H9 (cell line): ENCODE measurements at regions not wholly inside any gene's neighbourhood (a gene's known extent, or its start where the extent isn't known, plus 50 kb on each side); places are given as distances from the start of the nearest gene placed in this dataset.

Experiments
- DNase-seq: peaks from one replicate; pipeline ENCODE4 v3.0.0-alpha.2; 2017
- H2AFZ ChIP-seq: one replicate; pipeline ENCODE4 v1.6.1; 2013; ENCODE audit warnings: mild to moderate bottlenecking, low read length, control low read depth, moderate library complexity
- H2AK5ac ChIP-seq: 2 replicates; pipeline ENCODE4 v1.6.1; 2013; ENCODE audit warnings: low read length, control low read depth, mixed read lengths; ENCODE audit not compliant: insufficient read length
- H2BK120ac ChIP-seq: one replicate; pipeline ENCODE4 v1.6.1; 2013; ENCODE audit warnings: low read depth, mild to moderate bottlenecking, low read length, control low read depth, inconsistent platforms; ENCODE audit not compliant: poor library complexity, severe bottlenecking
- H2BK12ac ChIP-seq: 2 replicates; pipeline ENCODE4 v1.6.1; 2013; ENCODE audit warnings: low read length, control low read depth, mixed read lengths, low read depth; ENCODE audit not compliant: insufficient read length
- H2BK15ac ChIP-seq: 2 replicates; pipeline ENCODE4 v1.6.1; 2013; ENCODE audit warnings: low read depth, low read length, control low read depth
- H2BK20ac ChIP-seq: one replicate; pipeline ENCODE4 v1.6.1; 2013; ENCODE audit warnings: low read depth, mild to moderate bottlenecking, low read length, control low read depth, inconsistent platforms; ENCODE audit not compliant: poor library complexity, severe bottlenecking
- H2BK5ac ChIP-seq: 2 replicates; pipeline ENCODE4 v1.6.1; 2013; ENCODE audit warnings: low read length, control low read depth, mixed read lengths; ENCODE audit not compliant: insufficient read length
- H3K14ac ChIP-seq: 2 replicates; pipeline ENCODE4 v1.6.1; 2013; ENCODE audit warnings: low read length, control low read depth; ENCODE audit not compliant: insufficient read depth
- H3K18ac ChIP-seq: 2 replicates; pipeline ENCODE4 v1.6.1; 2013; ENCODE audit warnings: low read depth, mild to moderate bottlenecking, mixed read lengths, low read length, control low read depth; ENCODE audit not compliant: insufficient read length
- H3K23ac ChIP-seq: 2 replicates; pipeline ENCODE4 v1.6.1; 2013; ENCODE audit warnings: low read length, control low read depth, mixed read lengths, low read depth; ENCODE audit not compliant: insufficient read length
- H3K23me2 ChIP-seq: 2 replicates; pipeline ENCODE4 v1.6.1; 2013; ENCODE audit warnings: low read depth, mild to moderate bottlenecking, mixed read lengths, low read length, control low read depth; ENCODE audit not compliant: insufficient read length, poor library complexity, severe bottlenecking
- H3K27ac ChIP-seq: 2 replicates; pipeline ENCODE4 v1.5.1; 2013; ENCODE audit warnings: low read length, control low read depth, mixed read lengths, low read depth; ENCODE audit not compliant: insufficient read length
- H3K27me3 ChIP-seq: 2 replicates; pipeline ENCODE4 v1.6.1; 2013; ENCODE audit warnings: low read length, control low read depth, inconsistent platforms; ENCODE audit not compliant: insufficient read depth
- H3K4ac ChIP-seq: 2 replicates; pipeline ENCODE4 v1.6.1; 2013; ENCODE audit warnings: low read depth, mild to moderate bottlenecking, control low read depth, inconsistent platforms, low read length, moderate library complexity
- H3K4me1 ChIP-seq: 2 replicates; pipeline ENCODE4 v1.6.1; 2013; ENCODE audit warnings: low read length, control low read depth, inconsistent platforms; ENCODE audit not compliant: insufficient read depth
- H3K4me2 ChIP-seq: 2 replicates; pipeline ENCODE4 v1.6.1; 2013; ENCODE audit warnings: low read length, control low read depth, mixed read lengths; ENCODE audit not compliant: insufficient read length, insufficient read depth
- H3K56ac ChIP-seq: 2 replicates; pipeline ENCODE4 v1.6.1; 2013; ENCODE audit warnings: low read depth, mild to moderate bottlenecking, mixed read lengths, low read length, control low read depth; ENCODE audit not compliant: insufficient read length
- H3K79me1 ChIP-seq: 2 replicates; pipeline ENCODE4 v1.6.1; 2013; ENCODE audit warnings: low read depth, mild to moderate bottlenecking, moderate library complexity, low read length, control low read depth, inconsistent platforms; ENCODE audit not compliant: insufficient read depth, poor library complexity, severe bottlenecking
- H3K79me2 ChIP-seq: 2 replicates; pipeline ENCODE4 v1.6.1; 2013; ENCODE audit warnings: low read length, control low read depth, inconsistent platforms; ENCODE audit not compliant: insufficient read depth
- H3K9ac ChIP-seq: 2 replicates; pipeline ENCODE4 v1.6.1; 2013; ENCODE audit warnings: low read length, control low read depth, mixed read lengths; ENCODE audit not compliant: insufficient read length; ENCODE audit errors: extremely low read depth
- H3K9me3 ChIP-seq: one replicate; pipeline ENCODE4 v1.6.1; 2013; ENCODE audit warnings: low read depth, low read length, inconsistent platforms; ENCODE audit not compliant: control insufficient read depth
- H3T11ph ChIP-seq: one replicate; pipeline ENCODE4 v1.6.1; 2013; ENCODE audit warnings: mild to moderate bottlenecking, low read length, control low read depth, inconsistent platforms
- H4K20me1 ChIP-seq: one replicate; pipeline ENCODE4 v1.6.1; 2013; ENCODE audit not compliant: control insufficient read depth, insufficient read length, insufficient read depth
- H4K5ac ChIP-seq: 2 replicates; pipeline ENCODE4 v1.6.1; 2013; ENCODE audit warnings: low read depth, mild to moderate bottlenecking, mixed read lengths, low read length, control low read depth; ENCODE audit not compliant: insufficient read length
- H4K8ac ChIP-seq: replicated peaks from 2 replicates; pipeline ENCODE4 v1.6.1; 2013; ENCODE audit warnings: low read length, control low read depth, mixed read lengths, low read depth; ENCODE audit not compliant: insufficient read length
- H4K91ac ChIP-seq: 2 replicates; pipeline ENCODE4 v1.6.1; 2013; ENCODE audit warnings: low read depth, mild to moderate bottlenecking, moderate library complexity, mixed read lengths, low read length, control low read depth; ENCODE audit not compliant: insufficient read length
- H3K27ac Mint-ChIP-seq, 3 experiments: 2 replicates in 2 of 3; 3 replicates in 1 of 3; pipeline ENCODE4 v1.8.0; 2020 to 2021; ENCODE audit warnings: mixed read lengths in 3 of 3, mild to moderate bottlenecking in 1 of 3, moderate library complexity in 1 of 3
- H3K27me3 Mint-ChIP-seq: 2 replicates; pipeline ENCODE4 v1.8.0; 2021; ENCODE audit warnings: low read depth, mild to moderate bottlenecking, moderate library complexity, mixed read lengths
- H3K36me3 Mint-ChIP-seq, 3 experiments: 2 replicates in 2 of 3; 3 replicates in 1 of 3; pipeline ENCODE4 v1.8.0; 2020 to 2021; ENCODE audit warnings: low read depth in 3 of 3, mixed read lengths in 3 of 3; ENCODE audit not compliant: insufficient read depth in 1 of 3
- H3K4me1 Mint-ChIP-seq, 2 experiments: 2 replicates each; pipeline ENCODE4 v1.8.0; 2020; ENCODE audit warnings: mixed read lengths in 2 of 2
- H3K4me3 Mint-ChIP-seq, 2 experiments: 2 replicates in 1 of 2; 3 replicates in 1 of 2; pipeline ENCODE4 v1.8.0; 2020 to 2021; ENCODE audit warnings: mild to moderate bottlenecking in 2 of 2, mixed read lengths in 2 of 2, moderate library complexity in 1 of 2
- H3K9me3 Mint-ChIP-seq, 2 experiments: 2 replicates in 1 of 2; 3 replicates in 1 of 2; pipeline ENCODE4 v1.8.0; 2020; ENCODE audit warnings: mild to moderate bottlenecking in 2 of 2, mixed read lengths in 2 of 2, moderate library complexity in 1 of 2
- WGBS: extraction: QIAGEN DNeasy Blood & Tissue Kit; methylation state at CpG from one replicate; pipeline ENCODE4 v1.1.7; 2013; ENCODE audit warnings: missing lambda C conversion rate, low lambda C conversion rate, mixed read lengths; ENCODE audit not compliant: insufficient read length; ENCODE audit errors: extremely low coverage; 5-methylcytosine and 5-hydroxymethylcytosine counted together
- TF ChIP-seq, protein P1 (sequence below): fragments of 200-600 bp; sonication (generic); conservative IDR thresholded peaks from 3 replicates; pipeline ENCODE4 v1.8.0; 2021; ENCODE audit warnings: antibody characterized with exemption, mild to moderate bottlenecking

DNA sequence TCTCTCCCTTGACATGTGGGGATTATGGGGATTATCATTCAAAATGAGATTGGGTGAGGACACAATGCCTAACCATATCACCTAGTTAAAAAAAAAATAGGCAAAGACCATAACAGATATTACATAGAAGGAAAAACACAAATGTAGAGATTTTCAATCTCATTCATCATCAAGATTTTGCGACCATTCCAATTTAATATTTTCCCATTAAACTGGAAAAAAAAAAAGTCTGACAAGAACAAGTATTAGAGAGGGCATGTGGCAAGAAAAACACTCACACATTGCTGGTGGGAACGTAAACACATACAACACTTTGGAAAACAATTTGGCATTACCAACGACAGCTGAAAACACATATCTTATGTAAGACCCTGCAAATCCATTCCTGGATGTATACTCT, 71.0 kb upstream of the MYCN start:
- H3K23ac ChIP-seq, result no peak overlapping the region
- no peaks in the 10 kb centered on the region for H4K20me1 ChIP-seq
- H4K5ac ChIP-seq, result no peak overlapping the region
- H3K27ac ChIP-seq, result no peak overlapping the region
- H3K79me2 ChIP-seq, result no peaks in the 10 kb centered on the region
- H3K9me3 ChIP-seq, result no peaks in the 10 kb centered on the region
- no peak overlapping the region for H2BK20ac ChIP-seq
- H3T11ph ChIP-seq, result no peak overlapping the region
- H3K27me3 ChIP-seq, result no peaks in the 10 kb centered on the region
- no CpG with 5 or more reads among the region's 3 CpGs for WGBS
- no peak for DNase-seq
- no peak overlapping the region for H4K91ac ChIP-seq
- Mint-ChIP-seq H3K4me1 (peaks cover under 1 to 7% of the 10 kb centered on the region in 2 experiments), H3K36me3 (0 out of 7 replicates have a peak, but pooled peaks cover 0 to 3% (median 0%) of the 10 kb centered on the region in 3 experiments), H3K9me3 (peaks cover 0 to 9% of the 10 kb centered on the region in 2 experiments; a peak in 3 of 5 replicates), H3K4me3 (no peak overlapping the region), H3K27me3 (peaks cover 3% of the 10 kb centered on the region), H3K27ac (no peak overlapping the region)
- H3K56ac ChIP-seq, result no peak overlapping the region
- H3K23me2 ChIP-seq, result no peaks in the 10 kb centered on the region
- H2BK12ac ChIP-seq, result no peak overlapping the region
- H3K9ac ChIP-seq, result no peak overlapping the region
- no peak overlapping the region for H3K18ac ChIP-seq
- H2BK5ac ChIP-seq, result no peak overlapping the region
- no peak overlapping the region for H2BK120ac ChIP-seq
- H3K4ac ChIP-seq, result no peak overlapping the region
- no peak overlapping the region for H2AK5ac ChIP-seq
- TF ChIP-seq, protein P1, sequence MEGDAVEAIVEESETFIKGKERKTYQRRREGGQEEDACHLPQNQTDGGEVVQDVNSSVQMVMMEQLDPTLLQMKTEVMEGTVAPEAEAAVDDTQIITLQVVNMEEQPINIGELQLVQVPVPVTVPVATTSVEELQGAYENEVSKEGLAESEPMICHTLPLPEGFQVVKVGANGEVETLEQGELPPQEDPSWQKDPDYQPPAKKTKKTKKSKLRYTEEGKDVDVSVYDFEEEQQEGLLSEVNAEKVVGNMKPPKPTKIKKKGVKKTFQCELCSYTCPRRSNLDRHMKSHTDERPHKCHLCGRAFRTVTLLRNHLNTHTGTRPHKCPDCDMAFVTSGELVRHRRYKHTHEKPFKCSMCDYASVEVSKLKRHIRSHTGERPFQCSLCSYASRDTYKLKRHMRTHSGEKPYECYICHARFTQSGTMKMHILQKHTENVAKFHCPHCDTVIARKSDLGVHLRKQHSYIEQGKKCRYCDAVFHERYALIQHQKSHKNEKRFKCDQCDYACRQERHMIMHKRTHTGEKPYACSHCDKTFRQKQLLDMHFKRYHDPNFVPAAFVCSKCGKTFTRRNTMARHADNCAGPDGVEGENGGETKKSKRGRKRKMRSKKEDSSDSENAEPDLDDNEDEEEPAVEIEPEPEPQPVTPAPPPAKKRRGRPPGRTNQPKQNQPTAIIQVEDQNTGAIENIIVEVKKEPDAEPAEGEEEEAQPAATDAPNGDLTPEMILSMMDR, result no peak
- H4K8ac ChIP-seq, result no peak overlapping the region
- no peaks in the 10 kb centered on the region for H3K79me1 ChIP-seq
- H3K4me1 ChIP-seq, result no peaks in the 10 kb centered on the region
- no peak overlapping the region for H3K4me2 ChIP-seq
- H2AFZ ChIP-seq, result no peak overlapping the region
- no peak overlapping the region for H3K14ac ChIP-seq
- no peak overlapping the region for H2BK15ac ChIP-seq
